Stimulated activated CD4-positive, alpha-beta T cell treated with anti-CD3 and anti-CD28 coated beads, Interleukin-1b, Interleukin-23, amount 100 ng/mL, for 48 hours (primary cell): ENCODE measurements at regions not wholly inside any gene's neighbourhood (a gene's known extent, or its start where the extent isn't known, plus 50 kb on each side); places are given as distances from the start of the nearest gene placed in this dataset.
"Not testable (repeated sequence)": the region's sequence is repeated elsewhere in the genome, so short reads cannot be mapped to it uniquely, and the experiment has no call there.

ENCODE experiments used
- DNase-seq: peaks from one replicate; pipeline ENCODE4 v3.0.0-alpha.2; 2020

DNA sequence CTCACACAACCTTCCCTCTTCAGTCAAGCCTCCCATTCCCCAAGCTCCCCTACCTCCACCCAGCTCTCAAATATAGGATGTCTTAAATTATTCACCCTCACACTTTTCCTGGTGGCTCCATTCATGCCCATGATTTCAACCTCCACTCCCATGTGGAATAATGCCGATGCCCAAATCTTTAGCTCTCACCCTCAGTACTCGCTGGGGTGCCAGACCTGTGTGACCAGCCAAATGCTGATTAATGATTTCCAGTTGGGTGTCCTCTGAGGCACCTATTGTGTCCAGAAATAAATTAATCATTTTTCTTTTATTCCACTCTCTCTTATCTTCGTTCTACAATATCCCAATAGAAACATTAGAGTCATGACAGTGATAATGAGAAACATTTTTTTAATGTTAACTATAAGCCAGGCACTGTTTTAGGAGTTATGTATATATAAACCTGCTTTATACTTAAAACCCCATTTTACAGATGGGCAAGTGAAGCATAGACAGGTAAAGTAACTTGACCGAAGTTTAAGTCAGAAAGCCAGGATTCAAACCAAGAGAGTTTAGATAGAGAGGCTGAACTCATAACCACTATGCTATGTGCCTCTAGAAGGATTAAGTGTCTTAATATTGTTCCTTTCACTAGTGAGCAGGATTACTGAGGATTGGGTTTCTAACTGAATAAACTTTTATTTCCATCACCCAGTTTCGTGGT is 209.7 kb downstream of the DUSP10 start:
- no peak for DNase-seq

DNA sequence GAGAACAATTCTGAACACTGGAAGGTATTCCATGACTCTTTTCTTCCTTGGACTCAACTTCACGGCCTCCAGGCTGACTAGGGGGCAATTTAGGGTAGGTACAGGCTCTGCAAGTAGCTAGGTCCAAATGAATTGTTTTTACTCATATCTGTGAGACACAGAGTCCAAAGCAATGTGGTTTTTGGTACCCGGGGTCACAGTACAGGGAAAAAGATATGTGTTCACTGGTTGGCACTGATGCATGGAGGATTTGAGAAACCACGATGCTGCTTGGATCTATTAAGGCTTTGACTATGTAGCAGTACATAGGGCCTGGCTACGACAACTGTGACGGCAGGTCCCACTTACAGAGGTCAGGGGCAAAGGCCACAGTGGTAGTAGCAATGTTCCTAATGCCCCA is 200.6 kb downstream of the DUSP10 start:
- DNase-seq: no peak

DNA sequence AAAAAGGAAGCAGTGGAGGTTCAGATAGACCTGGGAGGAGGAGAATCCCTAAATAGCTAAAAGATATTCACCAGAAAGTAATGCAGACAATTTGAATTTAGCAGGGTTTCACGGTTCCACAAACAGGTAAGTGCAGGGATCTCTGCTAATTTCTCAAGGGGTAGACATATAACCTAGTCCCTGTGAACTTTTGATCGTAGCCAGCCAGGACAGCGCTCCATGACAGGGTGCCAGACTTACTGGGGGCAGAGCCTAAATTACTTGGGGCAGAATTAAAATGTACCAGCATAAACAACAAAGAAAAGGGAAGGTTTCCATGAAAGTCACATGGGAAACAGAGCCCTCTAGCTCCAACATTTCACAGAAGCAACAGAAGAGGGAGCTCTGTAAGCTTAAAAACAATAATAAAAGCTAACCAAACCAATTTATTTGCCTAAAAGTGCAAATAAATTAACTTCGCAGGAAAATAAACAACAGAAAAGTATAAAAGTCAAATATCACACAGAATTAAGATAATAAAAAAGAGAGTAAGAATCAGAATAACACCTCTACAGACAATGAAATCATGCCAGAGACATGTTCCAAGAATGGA is 198.3 kb downstream of the DUSP10 start:
- no peak for DNase-seq

DNA sequence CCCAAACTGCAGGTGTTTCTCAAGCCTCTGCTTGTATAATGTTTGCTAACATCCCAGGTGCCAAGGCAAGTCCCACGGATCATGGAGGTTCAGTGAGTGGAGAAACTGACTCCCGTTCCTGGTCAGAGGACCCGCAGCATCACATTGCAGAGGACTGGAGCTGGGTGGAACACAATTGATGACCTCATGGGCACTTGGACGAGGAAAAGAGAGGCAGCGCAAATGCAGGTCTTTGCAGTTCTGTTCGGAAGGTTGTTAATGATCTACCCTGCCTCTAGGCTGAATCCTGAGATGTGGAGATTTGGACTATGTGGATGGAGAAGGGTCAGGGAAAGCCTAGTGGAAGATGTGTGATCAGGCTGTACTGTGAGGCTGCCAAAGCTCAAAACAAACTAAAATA is 192.9 kb downstream of the DUSP10 start:
- DNase-seq: no peak

DNA sequence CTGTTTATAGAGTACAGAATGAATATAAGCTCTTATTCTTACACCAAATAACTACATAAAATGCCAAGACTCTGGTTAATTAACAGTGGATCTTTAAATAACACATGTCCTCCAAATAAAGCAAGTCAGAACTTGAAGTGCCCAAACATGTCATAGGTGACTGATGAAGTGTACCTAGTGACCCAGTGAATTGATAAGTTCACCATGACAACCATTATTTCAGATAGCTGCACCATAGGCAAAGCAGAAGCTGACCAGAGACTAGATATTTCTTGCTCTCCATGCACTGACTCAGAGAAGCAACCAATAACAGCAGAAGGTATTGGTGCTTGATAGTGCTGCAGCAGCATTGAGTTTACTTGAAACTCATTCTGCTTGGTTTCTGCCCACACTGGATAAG is 192.1 kb downstream of the DUSP10 start:
- DNase-seq: no peak

DNA sequence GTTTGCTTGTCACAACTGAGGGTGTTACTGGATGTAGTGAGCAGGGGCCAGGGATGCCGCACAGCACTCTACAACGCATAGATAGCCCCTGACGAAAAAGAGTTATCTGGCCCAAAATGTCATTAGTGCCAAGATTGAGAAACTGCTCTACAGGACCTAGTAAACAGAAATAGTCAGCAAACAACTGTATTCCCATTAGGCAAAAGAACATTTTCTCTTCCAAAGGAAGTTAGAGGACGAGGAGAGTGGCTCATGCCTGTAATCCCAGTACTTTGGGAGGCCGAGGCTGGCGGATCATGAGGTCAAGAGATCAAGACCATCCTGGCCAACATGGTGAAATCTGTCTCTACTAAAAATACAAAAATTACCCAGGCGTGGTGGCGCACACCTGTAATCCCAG is 189.1 kb downstream of the DUSP10 start:
- not testable (repeated sequence) for DNase-seq

DNA sequence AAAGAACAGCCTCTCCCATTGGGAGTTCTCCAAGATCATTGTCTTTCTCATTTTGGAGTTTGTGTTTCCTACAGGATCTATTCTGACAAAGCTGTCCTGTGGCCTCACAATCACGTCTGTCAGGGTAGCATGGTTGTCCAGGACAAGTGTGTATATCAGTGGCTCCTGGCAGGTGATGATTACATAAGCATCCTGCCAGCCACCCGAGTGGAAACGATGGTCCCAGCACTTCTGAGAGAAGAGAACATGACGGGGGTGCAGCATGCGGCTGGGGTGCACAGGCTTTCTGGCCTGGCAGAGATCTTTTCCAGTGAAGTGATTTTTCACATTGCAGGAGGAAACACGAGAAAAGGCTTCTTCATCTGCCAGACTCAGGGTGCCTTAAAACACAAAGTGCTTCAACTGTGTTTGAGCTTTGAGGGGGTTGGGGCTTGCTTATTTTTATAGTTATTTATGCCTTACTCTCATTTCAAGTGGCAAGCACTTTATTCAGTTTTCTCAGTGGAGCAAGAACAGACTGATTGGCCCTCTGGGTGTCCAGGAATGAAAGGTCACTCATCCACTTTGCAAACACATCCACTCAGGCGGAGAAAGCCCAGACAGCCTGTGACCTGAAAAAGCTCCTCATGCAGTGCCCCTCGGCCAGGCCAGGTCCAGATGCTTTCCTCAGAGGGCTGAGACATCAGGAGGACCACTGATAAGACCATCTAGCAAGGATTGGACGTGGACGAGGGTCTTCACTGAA is 186.0 kb downstream of the DUSP10 start:
- no peak for DNase-seq

DNA sequence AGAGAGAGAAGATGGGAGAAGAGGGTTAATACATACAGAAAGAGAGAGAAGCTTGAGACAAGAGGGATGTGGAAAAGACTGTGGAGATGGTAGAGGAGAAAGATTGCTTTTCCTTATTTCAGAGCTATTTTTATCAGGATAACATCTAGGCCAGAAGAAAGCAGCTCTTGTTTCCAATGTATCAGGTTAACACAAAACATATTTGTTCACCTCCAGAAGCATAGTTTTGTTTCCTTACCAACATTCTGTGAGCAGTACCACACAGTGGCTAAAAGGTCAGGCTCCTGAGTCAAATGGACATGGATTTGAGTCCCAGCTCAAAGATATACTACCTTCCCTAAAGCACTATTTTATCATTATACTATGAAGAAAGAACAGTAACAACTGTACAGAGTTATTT is 185.5 kb downstream of the DUSP10 start:
- no peak for DNase-seq

DNA sequence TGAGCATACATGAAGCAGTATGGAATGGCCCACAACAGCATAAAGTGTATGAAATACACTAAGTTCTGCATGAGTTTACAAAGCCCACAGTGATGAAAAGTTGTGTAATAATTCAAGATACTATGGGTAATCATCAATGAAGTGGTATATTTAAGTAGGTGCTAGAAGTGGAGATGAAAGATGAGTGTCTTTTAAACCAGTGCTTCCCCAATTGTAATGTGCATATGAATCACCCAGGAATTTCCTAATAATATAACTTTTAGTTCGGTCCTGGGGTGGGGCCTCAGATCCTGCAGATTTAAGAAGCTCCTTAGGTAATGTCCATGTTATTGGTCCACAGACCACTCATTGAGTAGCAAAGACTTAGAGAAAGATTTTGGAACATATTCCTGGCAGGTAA is 184.9 kb downstream of the DUSP10 start:
- DNase-seq: no peak

DNA sequence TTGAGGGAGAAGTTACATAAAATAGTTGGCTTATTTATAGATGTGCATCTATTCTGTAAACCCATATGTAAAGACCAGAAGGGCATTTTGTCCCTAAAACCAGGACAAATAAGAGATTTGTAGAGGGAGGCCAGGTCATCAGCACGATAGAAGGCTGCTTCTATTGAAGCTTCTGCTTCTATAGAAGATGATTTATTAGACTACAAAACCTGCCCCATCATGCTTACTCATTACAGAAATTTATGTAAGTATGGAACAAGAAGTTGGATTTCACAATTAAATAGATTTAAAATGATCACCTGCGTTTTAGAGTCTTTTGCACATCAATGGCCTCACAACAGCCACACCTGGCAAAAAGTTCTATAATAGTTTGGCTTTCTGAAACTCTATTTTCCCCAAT is 183.5 kb downstream of the DUSP10 start:
- DNase-seq: no peak

DNA sequence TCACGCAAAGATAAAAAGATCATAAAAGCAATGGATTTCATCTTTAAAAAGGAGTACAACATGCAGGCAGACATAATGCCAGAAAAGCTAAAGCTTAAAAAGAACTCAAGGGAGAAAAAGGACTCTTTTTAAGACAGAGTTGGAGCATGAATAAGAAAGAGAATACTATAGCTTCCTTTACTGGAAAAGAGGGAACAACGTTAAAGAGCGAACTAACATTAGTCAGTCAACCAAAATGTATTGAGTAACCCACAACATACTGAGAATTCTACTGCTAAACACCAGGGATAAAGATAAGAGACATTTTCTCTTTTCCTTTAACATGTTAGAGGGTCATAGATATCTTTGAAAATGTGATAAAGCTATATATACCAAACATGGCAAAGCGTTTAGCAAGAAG is 182.0 kb downstream of the DUSP10 start:
- no peak for DNase-seq

DNA sequence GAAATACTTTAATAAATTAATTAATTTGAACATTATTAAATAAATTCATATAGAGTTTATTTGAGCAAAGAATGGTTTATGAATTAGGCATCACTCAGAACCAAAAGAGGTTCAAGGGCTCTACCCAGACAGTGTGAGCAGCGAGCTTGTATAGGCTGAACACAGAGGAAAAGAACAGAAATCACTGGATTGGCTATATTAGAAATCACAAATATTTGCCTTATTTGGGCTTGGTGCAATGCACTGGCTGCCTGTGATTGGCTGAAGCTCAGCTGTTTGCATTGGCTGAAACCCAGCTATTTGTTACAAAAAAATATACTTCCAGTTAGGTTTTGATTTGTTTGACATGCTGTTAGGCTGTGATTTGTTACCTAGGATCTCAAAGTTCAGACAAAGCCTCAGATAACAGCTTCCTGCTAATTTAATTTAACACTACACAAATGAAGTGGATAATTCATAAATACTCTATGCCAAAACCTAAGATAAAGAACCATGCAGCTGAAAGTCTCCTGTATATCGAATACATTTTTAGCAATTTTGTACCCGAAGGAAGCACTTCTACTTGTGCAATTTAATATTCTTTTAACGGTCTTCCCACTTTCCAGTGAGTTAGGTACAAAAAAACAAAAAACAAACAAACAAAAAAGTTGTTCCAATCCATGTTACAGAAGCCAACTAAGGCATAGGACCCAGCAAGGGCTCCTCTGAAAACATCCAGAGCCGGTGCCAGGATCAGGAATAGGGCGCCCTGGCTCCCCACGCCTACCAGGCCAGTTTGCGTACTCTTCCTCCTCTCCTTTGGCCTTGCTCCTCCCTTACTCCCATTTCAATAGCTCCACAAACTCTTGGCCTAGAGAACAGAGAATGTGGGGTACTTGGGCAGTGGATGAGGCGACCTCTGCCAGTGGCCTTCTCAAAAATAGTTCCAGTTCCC is 179.1 kb downstream of the DUSP10 start:
- no peak for DNase-seq

DNA sequence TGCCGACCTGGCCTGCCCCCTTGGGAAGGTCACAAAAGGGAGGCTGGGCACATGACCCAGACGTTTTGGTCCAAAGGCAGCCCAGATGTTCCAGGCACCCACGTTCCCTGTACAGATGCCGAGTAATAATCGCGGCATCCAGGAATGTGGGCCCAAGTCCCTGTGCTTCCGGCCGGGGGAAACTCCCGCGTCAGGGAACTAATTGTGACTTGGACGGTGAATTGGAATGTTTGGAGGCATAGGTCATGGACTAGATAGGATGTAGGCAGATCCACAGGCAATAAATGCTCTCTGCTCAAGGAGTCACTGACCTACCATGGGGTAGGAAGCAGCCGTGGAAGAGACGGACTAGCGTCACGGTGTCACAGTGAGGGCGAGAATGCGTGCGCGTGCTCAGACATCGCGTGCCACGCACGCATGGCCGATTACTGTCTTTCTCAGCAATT is 178.4 kb downstream of the DUSP10 start:
- DNase-seq: no peak

DNA sequence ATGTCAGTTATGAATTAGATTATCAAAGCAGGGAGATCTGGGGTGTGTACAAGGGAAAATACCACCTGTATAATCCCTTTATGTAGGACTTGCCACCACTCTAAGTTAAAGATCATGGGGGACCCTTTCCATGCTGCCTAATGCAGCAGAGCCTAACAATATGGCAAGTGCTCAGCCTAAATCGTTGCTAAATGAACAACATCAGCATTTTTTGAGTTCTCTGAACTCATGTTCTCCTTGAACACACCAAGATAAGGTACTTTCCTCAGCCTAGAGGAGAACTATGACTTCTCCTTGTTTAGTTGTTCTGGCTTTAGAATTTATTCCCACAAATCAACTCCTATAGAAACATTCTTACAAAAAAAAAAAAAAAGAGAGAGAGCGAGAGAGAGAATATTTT is 177.0 kb downstream of the DUSP10 start:
- no peak for DNase-seq

DNA sequence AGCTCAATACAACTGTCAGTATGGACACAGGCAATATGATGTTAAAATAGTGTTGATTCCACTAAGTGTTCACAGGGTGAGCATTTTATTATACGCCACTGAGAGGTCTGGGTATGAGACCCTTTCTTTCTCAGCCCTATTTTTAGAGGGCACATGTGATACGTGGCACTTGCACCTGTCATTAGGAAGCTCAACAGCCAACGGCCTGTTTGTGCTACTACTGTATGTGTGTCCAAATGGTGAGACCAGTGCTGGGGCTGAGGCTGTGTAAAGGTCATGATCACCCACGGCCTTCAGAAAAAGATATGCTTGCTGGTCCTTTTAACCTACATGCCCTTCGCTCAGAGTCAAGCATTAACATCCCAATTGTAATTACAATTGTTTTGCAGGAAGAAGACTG is 176.2 kb downstream of the DUSP10 start:
- no peak for DNase-seq

DNA sequence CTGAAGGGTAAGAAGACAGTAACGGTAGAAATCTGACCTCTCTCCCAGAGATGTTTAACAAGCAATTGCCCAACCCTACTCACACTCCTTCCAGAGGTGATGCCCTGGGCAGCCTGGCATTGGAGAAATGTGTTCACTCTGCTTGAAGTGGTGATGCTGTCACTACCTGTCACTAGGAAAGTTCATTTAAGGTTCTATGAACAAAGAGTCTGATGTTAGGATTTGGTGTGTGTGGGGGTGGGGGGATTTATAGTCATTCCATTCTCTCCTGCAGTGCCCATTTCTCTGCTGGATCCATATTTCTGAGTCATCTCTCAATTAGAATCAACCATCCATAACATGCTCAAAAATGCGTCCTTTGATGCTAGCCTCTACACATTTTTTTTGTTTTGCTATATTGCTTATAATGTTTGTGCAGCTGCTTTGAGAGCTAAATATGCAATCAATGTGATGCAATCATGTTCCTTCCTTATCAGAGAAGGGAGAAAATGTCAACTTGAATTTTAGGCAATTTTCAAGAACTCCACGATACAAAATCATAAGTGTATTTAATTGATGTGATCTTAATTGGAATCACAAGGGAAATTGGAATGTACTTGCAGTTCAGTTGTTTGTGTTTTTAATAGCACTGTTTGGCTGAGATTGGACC is 173.9 kb downstream of the DUSP10 start:
- no peak for DNase-seq

DNA sequence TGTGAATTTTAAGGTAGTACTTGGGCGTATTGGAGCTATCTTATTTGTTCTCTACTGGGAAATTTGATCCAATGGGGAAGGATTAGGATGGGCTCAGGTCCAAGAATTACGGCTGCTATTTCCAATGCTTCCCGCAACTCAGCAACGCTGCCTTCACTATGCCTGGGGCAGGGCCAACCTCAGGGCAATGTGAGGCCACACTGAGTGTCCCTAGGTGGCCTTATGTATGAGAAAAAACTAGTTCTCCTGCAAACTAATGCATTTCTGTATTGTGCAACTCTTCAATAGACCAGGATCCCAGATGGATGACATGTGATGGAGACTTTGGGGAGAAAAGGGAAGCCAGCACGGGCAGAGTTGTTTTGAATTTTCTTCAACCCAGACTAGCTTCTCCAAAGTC is 168.1 kb downstream of the DUSP10 start:
- DNase-seq: no peak

DNA sequence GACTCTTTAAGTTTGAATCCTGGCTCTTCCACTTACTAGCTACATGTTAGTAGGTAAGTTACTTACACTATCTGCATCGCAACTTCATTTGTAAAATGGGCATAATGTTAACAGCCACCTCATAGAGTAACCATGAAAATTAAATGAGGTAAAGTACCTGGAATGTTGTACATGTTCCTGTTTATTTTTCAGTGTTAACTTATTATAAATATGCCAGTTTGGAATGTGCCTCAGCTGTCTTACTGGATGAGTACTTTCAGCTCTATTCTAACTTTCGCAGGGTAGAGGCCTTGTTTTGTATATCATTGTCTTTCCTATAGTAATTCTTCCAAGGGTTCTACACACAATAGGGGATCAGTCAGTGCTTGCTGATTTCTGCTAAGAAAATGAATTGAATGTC is 167.4 kb downstream of the DUSP10 start:
- DNase-seq: no peak

DNA sequence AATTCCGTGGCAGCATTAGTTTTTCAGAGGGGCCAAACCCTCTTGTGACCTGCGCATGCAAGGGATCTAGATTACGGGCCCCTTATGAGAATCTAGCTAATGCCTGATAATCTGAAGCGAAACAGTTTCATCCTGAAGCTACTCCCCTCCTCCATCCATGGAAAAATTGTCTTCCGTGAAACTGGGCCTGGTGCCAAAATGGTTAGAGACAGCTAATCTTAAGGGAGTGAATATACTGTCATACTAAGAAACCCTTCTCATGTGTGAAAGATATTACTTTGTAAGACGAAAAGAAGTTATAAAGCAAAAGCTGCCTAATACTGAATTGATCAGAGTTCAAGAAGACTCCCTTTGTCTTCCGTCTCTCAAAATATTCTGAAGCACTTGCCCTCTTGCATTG is 166.3 kb downstream of the DUSP10 start:
- no peak for DNase-seq

DNA sequence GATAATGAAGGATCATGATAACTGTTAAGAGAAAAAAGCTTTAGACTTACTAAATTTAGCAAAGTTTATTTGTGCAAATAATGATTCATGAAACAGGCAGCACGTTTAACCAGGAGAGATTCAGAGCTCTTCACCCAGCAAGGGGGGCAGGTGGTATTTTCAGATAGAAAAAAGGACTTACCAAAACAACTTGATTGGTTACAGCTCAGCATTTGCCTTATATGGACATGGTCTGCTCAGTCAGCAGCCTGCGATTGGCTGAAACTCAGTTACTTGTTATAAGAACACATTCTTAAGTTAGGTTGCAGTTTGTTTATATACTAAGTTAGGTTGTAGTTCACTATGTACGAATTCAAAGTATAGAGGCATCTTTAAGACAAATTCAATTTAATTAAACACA is 165.6 kb downstream of the DUSP10 start:
- no peak for DNase-seq

DNA sequence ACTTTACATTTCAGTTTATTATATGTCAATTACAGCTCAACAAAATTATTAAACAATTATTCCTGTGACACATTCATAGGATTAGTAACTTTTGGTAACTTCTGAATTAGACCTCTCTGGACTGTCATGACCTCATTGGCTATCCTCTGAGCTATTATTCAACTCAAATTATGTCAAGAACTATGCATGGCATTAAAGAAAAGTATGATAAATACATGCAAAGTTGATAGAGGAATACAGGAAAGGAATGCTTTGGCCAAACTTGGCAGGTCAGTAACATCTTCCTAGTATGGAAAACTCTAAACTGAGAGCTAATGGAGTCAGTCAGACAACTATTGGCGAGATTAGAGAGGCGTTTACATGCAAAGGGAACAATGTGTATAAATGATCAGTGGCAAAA is 158.4 kb downstream of the DUSP10 start:
- DNase-seq: no peak

DNA sequence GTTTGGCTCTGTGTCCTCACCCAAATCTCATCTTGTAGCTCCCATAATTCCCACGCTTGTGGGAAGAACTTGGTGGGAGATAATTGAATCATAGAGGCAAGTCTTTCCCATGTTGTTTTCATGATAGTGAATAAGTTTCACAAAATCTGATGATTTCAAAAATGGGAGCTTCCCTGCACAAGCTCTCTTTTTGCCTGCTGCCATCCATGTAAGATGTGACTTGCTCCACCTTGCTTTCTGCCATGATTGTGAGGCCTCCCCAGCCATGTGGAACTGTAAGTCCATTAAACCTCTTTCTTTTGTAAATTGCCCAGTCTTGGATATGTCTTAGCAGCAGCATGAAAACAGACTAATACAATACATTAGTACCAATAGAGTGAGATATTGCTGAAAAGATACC is 154.9 kb downstream of the DUSP10 start:
- not testable (repeated sequence) for DNase-seq

DNA sequence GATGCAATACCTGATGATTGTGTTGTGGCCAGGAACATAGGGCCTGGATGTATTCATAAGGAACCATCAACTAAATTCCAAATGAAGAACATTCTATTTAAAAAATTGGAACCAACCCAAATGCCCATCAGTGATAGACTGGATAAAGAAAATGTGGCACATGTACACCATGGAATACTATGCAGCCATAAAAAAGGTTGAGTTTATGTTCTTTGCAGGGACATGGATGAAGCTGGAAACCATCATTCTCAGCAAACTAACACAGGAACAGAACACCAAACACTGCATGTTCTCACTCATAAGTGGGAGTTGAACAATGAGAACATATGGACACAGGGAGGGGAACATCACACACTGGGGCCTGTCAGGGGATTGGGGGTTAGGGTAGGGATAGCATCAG is 150.6 kb downstream of the DUSP10 start:
- not testable (repeated sequence) for DNase-seq
